ENCODE measurements at regions not wholly inside any gene's neighbourhood (a gene's known extent, or its start where the extent isn't known, plus 50 kb on each side); places are given as distances from the start of the nearest gene placed in this dataset.

DNA sequence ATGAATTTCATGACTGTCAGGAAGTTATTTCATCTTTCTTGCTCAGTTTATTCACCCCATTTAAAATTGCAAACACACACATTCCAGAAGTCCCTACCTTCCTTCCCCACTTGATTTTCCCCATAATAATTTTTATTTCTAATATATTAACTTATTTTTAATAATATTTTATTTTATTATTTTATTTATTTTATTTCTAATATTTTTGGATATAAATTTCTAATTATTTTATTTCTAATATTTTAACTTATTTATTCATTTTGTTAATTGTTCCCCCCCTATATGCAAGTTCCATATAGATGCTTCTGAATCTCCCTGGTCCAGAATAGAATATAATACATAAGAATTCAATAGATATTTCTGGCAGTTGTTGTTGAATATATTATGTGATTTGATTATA, 293.7 kb upstream of the CPEB2 start:
- Histone ChIP-seq H3K14ac (ENCODE audit: insufficient read length) (no peak overlapping the region), H4K91ac (replicated peaks; ENCODE audit: insufficient read length, low read length) (no peak overlapping the region), H3K18ac (ENCODE audit: extremely low read depth, low read length) (no peak overlapping the region), H2BK5ac (ENCODE audit: low read depth, low read length) (no peak overlapping the region), H4K20me1 (replicated peaks in 1 of 2; ENCODE audit: control insufficient read depth in 1 of 2, insufficient read depth in 2 of 2, low read length in 2 of 2) (no peaks in the 10 kb centered on the region), H2AK5ac (ENCODE audit: low read depth, low read length) (no peak overlapping the region), H4K8ac (ENCODE audit: extremely low read depth, insufficient read depth, low read length) (no peak overlapping the region), H4K5ac (ENCODE audit: insufficient read length, low read depth, low read length) (no peak overlapping the region), H3K9ac (replicated peaks in 1 of 4; ENCODE audit: extremely low read depth in 1 of 4, low read depth in 3 of 4, low read length in 3 of 4) (no peak overlapping the region), H3K27me3 (replicated peaks in 1 of 4; ENCODE audit: control insufficient read depth in 3 of 4, extremely low read depth in 1 of 4, insufficient read depth in 3 of 4, low read length in 3 of 4) (no peaks in the 10 kb centered on the region), H3K4me1 (replicated peaks in 1 of 4; ENCODE audit: control insufficient read depth in 3 of 4, insufficient read depth in 4 of 4, low read length in 3 of 4) (no peaks in the 10 kb centered on the region; a peak in 1 of 7 replicates), H2BK15ac (ENCODE audit: low read length) (no peak overlapping the region), H3K4me3 (ENCODE audit: extremely low read depth in 1 of 4, insufficient read depth in 2 of 4, low read depth in 3 of 4, low read length in 4 of 4) (no peak overlapping the region), H2BK20ac (ENCODE audit: low read length) (no peak overlapping the region), H2BK12ac (ENCODE audit: low read depth, low read length) (no peak overlapping the region), H3K4me2 (ENCODE audit: insufficient read depth in 1 of 2, low read depth in 2 of 2, low read length in 2 of 2) (no peak overlapping the region), H2AFZ (ENCODE audit: low read length) (no peak overlapping the region), H3K36me3 (ENCODE audit: control insufficient read depth in 2 of 4, insufficient read depth in 4 of 4, low read length in 3 of 4) (no peaks in the 10 kb centered on the region), H3K79me1 (ENCODE audit: low read depth, low read length) (no peaks in the 10 kb centered on the region), H3K79me2 (ENCODE audit: control insufficient read depth in 1 of 2, insufficient read depth in 2 of 2, low read length in 2 of 2) (no peaks in the 10 kb centered on the region), H3K9me3 (ENCODE audit: insufficient read depth in 2 of 2, low read depth in 1 of 2, low read length in 1 of 2) (no peaks in the 10 kb centered on the region), H3K27ac (ENCODE audit: low read depth, low read length) (no peak overlapping the region), H3K23ac (ENCODE audit: insufficient read length) (no peak overlapping the region), H2BK120ac (replicated peaks; ENCODE audit: low read depth, low read length) (no peak overlapping the region), H3K23me2 (ENCODE audit: low read depth, low read length) (no peaks in the 10 kb centered on the region), H3K4ac (replicated peaks; ENCODE audit: insufficient read length, low read depth, low read length) (no peak overlapping the region), H3K56ac (replicated peaks; ENCODE audit: insufficient read length, low read depth, low read length) (no peak overlapping the region)
- ChIA-PET CTCF (ENCODE audit: partially characterized antibody) (interaction anchor here (1.0 kb wide), 1 partner anchor 1054 kb away, joined by 4 read pairs; no protein-coding TSS in a partner anchor), POLR2A (ENCODE audit: partially characterized antibody) (no interaction called here)
- FAIRE-seq, result no peak
- DNase-seq (ENCODE audit: low read depth in 1 of 2, low spot score in 2 of 2), result no peak
- no peak for TF ChIP-seq CEBPB (IDR thresholded peaks at IDR 0.05; ENCODE audit: low read depth, low read length)
- TF ChIP-seq CTCF (IDR thresholded peaks at IDR 0.05; ENCODE audit: control extremely low read depth in 1 of 3, insufficient read depth in 1 of 3, low read depth in 1 of 3, low read length in 3 of 3), result no peak
- no peak for TF ChIP-seq KDM5A (IDR thresholded peaks at IDR 0.05; ENCODE audit: low read length)
- TF ChIP-seq BCL11A (IDR thresholded peaks at IDR 0.05; ENCODE audit: low read depth in 2 of 2, low read length in 2 of 2), result no peak
- no peak for TF ChIP-seq GTF2F1 (IDR thresholded peaks at IDR 0.05; ENCODE audit: borderline replicate concordance, low read depth, low read length)
- no peak for TF ChIP-seq SP4 (IDR thresholded peaks at IDR 0.05; ENCODE audit: low read length)
- no peak for TF ChIP-seq SIX5 (IDR thresholded peaks at IDR 0.05; ENCODE audit: low read depth, low read length)
- no peak for TF ChIP-seq CBX8 (IDR thresholded peaks at IDR 0.05; ENCODE audit: borderline replicate concordance, low read depth, low read length)
- no peak for TF ChIP-seq TEAD4 (IDR thresholded peaks at IDR 0.05; ENCODE audit: low read depth, low read length)
- TF ChIP-seq TAF1 (IDR thresholded peaks at IDR 0.05; ENCODE audit: low read depth, low read length), result no peak
- TF ChIP-seq, protein P1, sequence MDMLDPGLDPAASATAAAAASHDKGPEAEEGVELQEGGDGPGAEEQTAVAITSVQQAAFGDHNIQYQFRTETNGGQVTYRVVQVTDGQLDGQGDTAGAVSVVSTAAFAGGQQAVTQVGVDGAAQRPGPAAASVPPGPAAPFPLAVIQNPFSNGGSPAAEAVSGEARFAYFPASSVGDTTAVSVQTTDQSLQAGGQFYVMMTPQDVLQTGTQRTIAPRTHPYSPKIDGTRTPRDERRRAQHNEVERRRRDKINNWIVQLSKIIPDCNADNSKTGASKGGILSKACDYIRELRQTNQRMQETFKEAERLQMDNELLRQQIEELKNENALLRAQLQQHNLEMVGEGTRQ (IDR thresholded peaks at IDR 0.05; ENCODE audit: low read length), result no peak
- TF ChIP-seq GABPA (IDR thresholded peaks at IDR 0.05; ENCODE audit: borderline replicate concordance, insufficient read depth, low read length), result no peak

Data from H1 (cell line).